Astrocyte of the hippocampus (primary cell): ENCODE measurements at regions not wholly inside any gene's neighbourhood (a gene's known extent, or its start where the extent isn't known, plus 50 kb on each side); places are given as distances from the start of the nearest gene placed in this dataset.

ENCODE experiments used
- DNase-seq: peaks from one replicate; pipeline ENCODE4 v3.0.0; 2011; ENCODE audit warnings: low read depth, low spot score

- peak; percentile 23 for DNase-seq
Measured at GRCh38 chr6:112979830-112980229, 632.7 kb downstream of the RFPL4B start.

- DNase-seq, result no peak
Measured at GRCh38 chr6:112980676-112981075, 633.5 kb downstream of the RFPL4B start.

GRCh38 chr6:112983713-112984261, 636.7 kb downstream of the RFPL4B start:
- no peak for DNase-seq

- no peak for DNase-seq
Measured at GRCh38 chr6:112984899-112985298, 637.8 kb downstream of the RFPL4B start.

GRCh38 chr6:112986321-112986720, 639.2 kb downstream of the RFPL4B start:
- DNase-seq, result no peak

- DNase-seq, result no peak
Measured at GRCh38 chr6:112988748-112989147, 641.6 kb downstream of the RFPL4B start.

- peak; percentile 12 for DNase-seq
Measured at GRCh38 chr6:112990971-112991370, 643.8 kb downstream of the RFPL4B start.

GRCh38 chr6:112991912-112992311, 644.8 kb downstream of the RFPL4B start:
- DNase-seq, result no peak

GRCh38 chr6:112997421-112998085, 650.4 kb downstream of the RFPL4B start:
- no peak for DNase-seq

- DNase-seq, result no peak
Measured at GRCh38 chr6:113004054-113004453, 656.9 kb downstream of the RFPL4B start.

GRCh38 chr6:113004470-113005270, 657.5 kb downstream of the RFPL4B start:
- no peak for DNase-seq

GRCh38 chr6:113006494-113006893, 659.4 kb downstream of the RFPL4B start:
- DNase-seq, result no peak

GRCh38 chr6:113009682-113010081, 662.6 kb downstream of the RFPL4B start:
- peak; percentile 42 for DNase-seq

- no peak for DNase-seq
Measured at GRCh38 chr6:113010196-113010989, 663.3 kb downstream of the RFPL4B start.

- DNase-seq, result no peak
Measured at GRCh38 chr6:113011389-113011788, 664.3 kb downstream of the RFPL4B start.

- no peak for DNase-seq
Measured at GRCh38 chr6:113011801-113012200, 664.7 kb downstream of the RFPL4B start.

GRCh38 chr6:113015249-113015648, 668.1 kb downstream of the RFPL4B start:
- DNase-seq, result peak; percentile 21

- no peak for DNase-seq
Measured at GRCh38 chr6:113017353-113017752, 670.2 kb downstream of the RFPL4B start.

- DNase-seq, result peak; percentile 96
Measured at GRCh38 chr6:113018351-113019151, 671.4 kb downstream of the RFPL4B start.

- DNase-seq, result no peak
Measured at GRCh38 chr6:113019176-113019575, 672.0 kb downstream of the RFPL4B start.

- DNase-seq, result no peak
Measured at GRCh38 chr6:113027780-113028179, 680.6 kb downstream of the RFPL4B start.
